Hepatocyte (in vitro differentiated cells): ENCODE measurements at regions not wholly inside any gene's neighbourhood (a gene's known extent, or its start where the extent isn't known, plus 50 kb on each side); places are given as distances from the start of the nearest gene placed in this dataset.

Experiments used
- EZH2 ChIP-seq: fragments of 200-600 bp; sonication (generic); IDR thresholded peaks from 2 replicates; pipeline ENCODE4 v1.6.1; 2016; ENCODE audit warnings: antibody characterized with exemption, mild to moderate bottlenecking, borderline replicate concordance
- EZH2phosphoT487 ChIP-seq: fragments of 200-600 bp; sonication (generic); IDR thresholded peaks from one replicate; pipeline ENCODE4 v1.6.1; 2018; ENCODE audit warnings: antibody characterized with exemption, mild to moderate bottlenecking, low read depth, moderate library complexity; ENCODE audit not compliant: unreplicated experiment, severe bottlenecking
- TF ChIP-seq, protein P1 (sequence below): fragments of 200-600 bp; sonication (generic); IDR thresholded peaks from 2 replicates; pipeline ENCODE4 v1.5.1; 2016; ENCODE audit warnings: antibody characterized with exemption, mild to moderate bottlenecking; ENCODE audit not compliant: poor library complexity

DNA sequence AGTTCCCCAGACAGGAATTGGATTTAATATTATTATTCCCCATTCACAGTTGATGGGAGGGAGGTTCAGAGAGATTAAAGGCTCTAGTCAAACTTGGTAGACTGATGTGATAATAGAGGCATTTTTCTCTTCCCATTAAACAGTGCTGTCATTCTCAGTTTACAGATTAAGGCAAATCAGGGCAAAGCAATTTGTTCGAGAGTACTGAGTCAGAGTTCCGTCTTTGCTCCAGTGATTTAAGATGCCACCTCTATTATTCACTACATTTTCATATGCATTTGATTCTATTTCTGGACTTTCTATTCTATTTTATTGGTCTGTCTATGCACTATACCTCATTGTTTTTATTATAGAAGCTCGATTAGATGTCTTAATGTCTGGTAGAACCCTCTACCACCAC lies 201.0 kb upstream of the RAI14 start:
- TF ChIP-seq, protein P1, sequence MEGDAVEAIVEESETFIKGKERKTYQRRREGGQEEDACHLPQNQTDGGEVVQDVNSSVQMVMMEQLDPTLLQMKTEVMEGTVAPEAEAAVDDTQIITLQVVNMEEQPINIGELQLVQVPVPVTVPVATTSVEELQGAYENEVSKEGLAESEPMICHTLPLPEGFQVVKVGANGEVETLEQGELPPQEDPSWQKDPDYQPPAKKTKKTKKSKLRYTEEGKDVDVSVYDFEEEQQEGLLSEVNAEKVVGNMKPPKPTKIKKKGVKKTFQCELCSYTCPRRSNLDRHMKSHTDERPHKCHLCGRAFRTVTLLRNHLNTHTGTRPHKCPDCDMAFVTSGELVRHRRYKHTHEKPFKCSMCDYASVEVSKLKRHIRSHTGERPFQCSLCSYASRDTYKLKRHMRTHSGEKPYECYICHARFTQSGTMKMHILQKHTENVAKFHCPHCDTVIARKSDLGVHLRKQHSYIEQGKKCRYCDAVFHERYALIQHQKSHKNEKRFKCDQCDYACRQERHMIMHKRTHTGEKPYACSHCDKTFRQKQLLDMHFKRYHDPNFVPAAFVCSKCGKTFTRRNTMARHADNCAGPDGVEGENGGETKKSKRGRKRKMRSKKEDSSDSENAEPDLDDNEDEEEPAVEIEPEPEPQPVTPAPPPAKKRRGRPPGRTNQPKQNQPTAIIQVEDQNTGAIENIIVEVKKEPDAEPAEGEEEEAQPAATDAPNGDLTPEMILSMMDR = no peak
- TF ChIP-seq EZH2phosphoT487 (no peak), EZH2 (no peak)
